GM23338 (cell line): ENCODE measurements at regions not wholly inside any gene's neighbourhood (a gene's known extent, or its start where the extent isn't known, plus 50 kb on each side); places are given as distances from the start of the nearest gene placed in this dataset.

ENCODE experiments used
- CREB1 ChIP-seq: fragments of 250-450 bp; sonication (Bioruptor Pico); IDR thresholded peaks from 2 replicates; pipeline ENCODE4 v1.5.0; 2020; ENCODE audit warnings: low read depth, mild to moderate bottlenecking, moderate library complexity
- EZH2 ChIP-seq: fragments of 200-600 bp; sonication (generic); IDR thresholded peaks from one replicate; pipeline ENCODE4 v1.8.0; 2017; ENCODE audit warnings: antibody characterized with exemption, mild to moderate bottlenecking, low read depth; ENCODE audit not compliant: unreplicated experiment
- EZH2phosphoT487 ChIP-seq: fragments of 200-600 bp; sonication (generic); IDR thresholded peaks from one replicate; pipeline ENCODE4 v1.8.1; 2018; ENCODE audit warnings: antibody characterized with exemption; ENCODE audit not compliant: unreplicated experiment
- JUNB ChIP-seq: IDR thresholded peaks from one replicate; pipeline ENCODE4 v1.6.1; 2016; ENCODE audit warnings: antibody characterized with exemption; ENCODE audit not compliant: unreplicated experiment
- NANOG ChIP-seq: IDR thresholded peaks from 2 replicates; pipeline ENCODE4 v1.6.1; 2016; ENCODE audit warnings: antibody characterized with exemption, borderline replicate concordance
- POLR2AphosphoS5 ChIP-seq: IDR thresholded peaks from 2 replicates; pipeline ENCODE4 v1.6.1; 2016; ENCODE audit warnings: antibody characterized with exemption, low read depth
- STAT1 ChIP-seq: IDR thresholded peaks from one replicate; pipeline ENCODE4 v1.6.1; 2016; ENCODE audit warnings: antibody characterized with exemption; ENCODE audit not compliant: unreplicated experiment
- ZNF114 ChIP-seq: fragments of 250-450 bp; sonication (Bioruptor Pico); IDR thresholded peaks from 2 replicates; pipeline ENCODE4 v1.5.0; 2020; ENCODE audit warnings: mild to moderate bottlenecking, moderate library complexity
- ZNF331 ChIP-seq: fragments of 250-450 bp; sonication (Bioruptor Pico); IDR thresholded peaks from 2 replicates; pipeline ENCODE4 v1.5.0; 2020; ENCODE audit warnings: low read depth, mild to moderate bottlenecking, moderate library complexity
- TF ChIP-seq, protein P1 (sequence below), 2 experiments: fragments of 200-600 bp in 1 of 2; sonication (generic) in 1 of 2; conservative IDR thresholded peaks; 2 replicates each; pipeline versions ENCODE4 v1.5.1 to v1.6.1; 2016 to 2017; ENCODE audit warnings: antibody characterized with exemption in 2 of 2, low read depth in 2 of 2, mild to moderate bottlenecking in 2 of 2, moderate library complexity in 1 of 2
- TF ChIP-seq, protein P2 (sequence below): IDR thresholded peaks from one replicate; pipeline ENCODE4 v1.6.1; 2018; ENCODE audit warnings: antibody characterized with exemption; ENCODE audit not compliant: unreplicated experiment
- TF ChIP-seq, protein P3 (sequence below): fragments of 250-450 bp; sonication (Bioruptor Pico); IDR thresholded peaks from 2 replicates; pipeline ENCODE4 v1.5.0; 2020; ENCODE audit warnings: mild to moderate bottlenecking, moderate library complexity
- TF ChIP-seq, protein P4 (sequence below): IDR thresholded peaks from 2 replicates; pipeline ENCODE4 v1.6.1; 2016; ENCODE audit warnings: antibody characterized with exemption

DNA sequence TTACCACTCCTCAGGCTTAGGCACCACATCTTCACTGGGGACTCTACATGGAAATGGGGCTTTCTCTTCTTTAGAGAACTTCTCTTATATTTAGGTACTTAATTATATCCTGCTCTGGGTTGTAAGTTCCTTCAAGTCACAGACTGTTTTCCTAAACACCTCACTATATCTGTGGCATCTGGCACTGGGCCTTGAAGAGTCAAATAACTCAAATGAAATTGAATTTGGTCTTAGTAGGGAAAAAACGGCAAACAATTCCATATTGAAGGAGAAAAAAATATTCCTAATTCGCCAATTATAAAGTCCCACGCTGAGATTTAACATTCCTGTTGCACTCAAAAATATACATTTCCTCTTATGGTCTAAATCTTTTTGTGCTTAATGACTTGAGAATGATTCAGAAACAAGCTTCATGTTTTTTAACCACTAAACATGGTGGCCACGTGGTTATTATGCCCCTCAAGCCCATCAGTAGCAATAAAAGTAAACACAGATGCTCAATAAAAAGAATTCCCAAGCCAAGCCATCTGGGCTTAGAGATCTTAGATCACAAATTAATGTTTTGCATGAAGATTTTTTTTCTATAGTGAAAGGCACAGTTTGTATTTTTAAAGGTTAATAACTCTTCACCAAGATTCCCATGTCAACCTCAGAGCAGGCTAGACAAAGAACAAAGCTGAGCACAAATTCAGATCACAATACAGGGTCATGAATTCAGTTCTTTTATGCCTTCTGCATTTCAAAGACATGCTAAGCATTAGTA is 105.5 kb upstream of the SYT4 start:
- TF ChIP-seq, protein P1, sequence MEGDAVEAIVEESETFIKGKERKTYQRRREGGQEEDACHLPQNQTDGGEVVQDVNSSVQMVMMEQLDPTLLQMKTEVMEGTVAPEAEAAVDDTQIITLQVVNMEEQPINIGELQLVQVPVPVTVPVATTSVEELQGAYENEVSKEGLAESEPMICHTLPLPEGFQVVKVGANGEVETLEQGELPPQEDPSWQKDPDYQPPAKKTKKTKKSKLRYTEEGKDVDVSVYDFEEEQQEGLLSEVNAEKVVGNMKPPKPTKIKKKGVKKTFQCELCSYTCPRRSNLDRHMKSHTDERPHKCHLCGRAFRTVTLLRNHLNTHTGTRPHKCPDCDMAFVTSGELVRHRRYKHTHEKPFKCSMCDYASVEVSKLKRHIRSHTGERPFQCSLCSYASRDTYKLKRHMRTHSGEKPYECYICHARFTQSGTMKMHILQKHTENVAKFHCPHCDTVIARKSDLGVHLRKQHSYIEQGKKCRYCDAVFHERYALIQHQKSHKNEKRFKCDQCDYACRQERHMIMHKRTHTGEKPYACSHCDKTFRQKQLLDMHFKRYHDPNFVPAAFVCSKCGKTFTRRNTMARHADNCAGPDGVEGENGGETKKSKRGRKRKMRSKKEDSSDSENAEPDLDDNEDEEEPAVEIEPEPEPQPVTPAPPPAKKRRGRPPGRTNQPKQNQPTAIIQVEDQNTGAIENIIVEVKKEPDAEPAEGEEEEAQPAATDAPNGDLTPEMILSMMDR (conservative IDR thresholded peaks at IDR 0.05; ENCODE audit: low read depth in 2 of 2) = no peak
- TF ChIP-seq EZH2 (no peak), POLR2AphosphoS5 (no peak), EZH2phosphoT487 (no peak), NANOG (no peak), CREB1 (CRISPR knock-in tag) (no peak), STAT1 (no peak), ZNF114 (CRISPR knock-in tag) (no peak), JUNB (no peak), ZNF331 (CRISPR knock-in tag) (no peak)
- TF ChIP-seq, protein P2, sequence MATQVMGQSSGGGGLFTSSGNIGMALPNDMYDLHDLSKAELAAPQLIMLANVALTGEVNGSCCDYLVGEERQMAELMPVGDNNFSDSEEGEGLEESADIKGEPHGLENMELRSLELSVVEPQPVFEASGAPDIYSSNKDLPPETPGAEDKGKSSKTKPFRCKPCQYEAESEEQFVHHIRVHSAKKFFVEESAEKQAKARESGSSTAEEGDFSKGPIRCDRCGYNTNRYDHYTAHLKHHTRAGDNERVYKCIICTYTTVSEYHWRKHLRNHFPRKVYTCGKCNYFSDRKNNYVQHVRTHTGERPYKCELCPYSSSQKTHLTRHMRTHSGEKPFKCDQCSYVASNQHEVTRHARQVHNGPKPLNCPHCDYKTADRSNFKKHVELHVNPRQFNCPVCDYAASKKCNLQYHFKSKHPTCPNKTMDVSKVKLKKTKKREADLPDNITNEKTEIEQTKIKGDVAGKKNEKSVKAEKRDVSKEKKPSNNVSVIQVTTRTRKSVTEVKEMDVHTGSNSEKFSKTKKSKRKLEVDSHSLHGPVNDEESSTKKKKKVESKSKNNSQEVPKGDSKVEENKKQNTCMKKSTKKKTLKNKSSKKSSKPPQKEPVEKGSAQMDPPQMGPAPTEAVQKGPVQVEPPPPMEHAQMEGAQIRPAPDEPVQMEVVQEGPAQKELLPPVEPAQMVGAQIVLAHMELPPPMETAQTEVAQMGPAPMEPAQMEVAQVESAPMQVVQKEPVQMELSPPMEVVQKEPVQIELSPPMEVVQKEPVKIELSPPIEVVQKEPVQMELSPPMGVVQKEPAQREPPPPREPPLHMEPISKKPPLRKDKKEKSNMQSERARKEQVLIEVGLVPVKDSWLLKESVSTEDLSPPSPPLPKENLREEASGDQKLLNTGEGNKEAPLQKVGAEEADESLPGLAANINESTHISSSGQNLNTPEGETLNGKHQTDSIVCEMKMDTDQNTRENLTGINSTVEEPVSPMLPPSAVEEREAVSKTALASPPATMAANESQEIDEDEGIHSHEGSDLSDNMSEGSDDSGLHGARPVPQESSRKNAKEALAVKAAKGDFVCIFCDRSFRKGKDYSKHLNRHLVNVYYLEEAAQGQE = no peak
- TF ChIP-seq, protein P3, sequence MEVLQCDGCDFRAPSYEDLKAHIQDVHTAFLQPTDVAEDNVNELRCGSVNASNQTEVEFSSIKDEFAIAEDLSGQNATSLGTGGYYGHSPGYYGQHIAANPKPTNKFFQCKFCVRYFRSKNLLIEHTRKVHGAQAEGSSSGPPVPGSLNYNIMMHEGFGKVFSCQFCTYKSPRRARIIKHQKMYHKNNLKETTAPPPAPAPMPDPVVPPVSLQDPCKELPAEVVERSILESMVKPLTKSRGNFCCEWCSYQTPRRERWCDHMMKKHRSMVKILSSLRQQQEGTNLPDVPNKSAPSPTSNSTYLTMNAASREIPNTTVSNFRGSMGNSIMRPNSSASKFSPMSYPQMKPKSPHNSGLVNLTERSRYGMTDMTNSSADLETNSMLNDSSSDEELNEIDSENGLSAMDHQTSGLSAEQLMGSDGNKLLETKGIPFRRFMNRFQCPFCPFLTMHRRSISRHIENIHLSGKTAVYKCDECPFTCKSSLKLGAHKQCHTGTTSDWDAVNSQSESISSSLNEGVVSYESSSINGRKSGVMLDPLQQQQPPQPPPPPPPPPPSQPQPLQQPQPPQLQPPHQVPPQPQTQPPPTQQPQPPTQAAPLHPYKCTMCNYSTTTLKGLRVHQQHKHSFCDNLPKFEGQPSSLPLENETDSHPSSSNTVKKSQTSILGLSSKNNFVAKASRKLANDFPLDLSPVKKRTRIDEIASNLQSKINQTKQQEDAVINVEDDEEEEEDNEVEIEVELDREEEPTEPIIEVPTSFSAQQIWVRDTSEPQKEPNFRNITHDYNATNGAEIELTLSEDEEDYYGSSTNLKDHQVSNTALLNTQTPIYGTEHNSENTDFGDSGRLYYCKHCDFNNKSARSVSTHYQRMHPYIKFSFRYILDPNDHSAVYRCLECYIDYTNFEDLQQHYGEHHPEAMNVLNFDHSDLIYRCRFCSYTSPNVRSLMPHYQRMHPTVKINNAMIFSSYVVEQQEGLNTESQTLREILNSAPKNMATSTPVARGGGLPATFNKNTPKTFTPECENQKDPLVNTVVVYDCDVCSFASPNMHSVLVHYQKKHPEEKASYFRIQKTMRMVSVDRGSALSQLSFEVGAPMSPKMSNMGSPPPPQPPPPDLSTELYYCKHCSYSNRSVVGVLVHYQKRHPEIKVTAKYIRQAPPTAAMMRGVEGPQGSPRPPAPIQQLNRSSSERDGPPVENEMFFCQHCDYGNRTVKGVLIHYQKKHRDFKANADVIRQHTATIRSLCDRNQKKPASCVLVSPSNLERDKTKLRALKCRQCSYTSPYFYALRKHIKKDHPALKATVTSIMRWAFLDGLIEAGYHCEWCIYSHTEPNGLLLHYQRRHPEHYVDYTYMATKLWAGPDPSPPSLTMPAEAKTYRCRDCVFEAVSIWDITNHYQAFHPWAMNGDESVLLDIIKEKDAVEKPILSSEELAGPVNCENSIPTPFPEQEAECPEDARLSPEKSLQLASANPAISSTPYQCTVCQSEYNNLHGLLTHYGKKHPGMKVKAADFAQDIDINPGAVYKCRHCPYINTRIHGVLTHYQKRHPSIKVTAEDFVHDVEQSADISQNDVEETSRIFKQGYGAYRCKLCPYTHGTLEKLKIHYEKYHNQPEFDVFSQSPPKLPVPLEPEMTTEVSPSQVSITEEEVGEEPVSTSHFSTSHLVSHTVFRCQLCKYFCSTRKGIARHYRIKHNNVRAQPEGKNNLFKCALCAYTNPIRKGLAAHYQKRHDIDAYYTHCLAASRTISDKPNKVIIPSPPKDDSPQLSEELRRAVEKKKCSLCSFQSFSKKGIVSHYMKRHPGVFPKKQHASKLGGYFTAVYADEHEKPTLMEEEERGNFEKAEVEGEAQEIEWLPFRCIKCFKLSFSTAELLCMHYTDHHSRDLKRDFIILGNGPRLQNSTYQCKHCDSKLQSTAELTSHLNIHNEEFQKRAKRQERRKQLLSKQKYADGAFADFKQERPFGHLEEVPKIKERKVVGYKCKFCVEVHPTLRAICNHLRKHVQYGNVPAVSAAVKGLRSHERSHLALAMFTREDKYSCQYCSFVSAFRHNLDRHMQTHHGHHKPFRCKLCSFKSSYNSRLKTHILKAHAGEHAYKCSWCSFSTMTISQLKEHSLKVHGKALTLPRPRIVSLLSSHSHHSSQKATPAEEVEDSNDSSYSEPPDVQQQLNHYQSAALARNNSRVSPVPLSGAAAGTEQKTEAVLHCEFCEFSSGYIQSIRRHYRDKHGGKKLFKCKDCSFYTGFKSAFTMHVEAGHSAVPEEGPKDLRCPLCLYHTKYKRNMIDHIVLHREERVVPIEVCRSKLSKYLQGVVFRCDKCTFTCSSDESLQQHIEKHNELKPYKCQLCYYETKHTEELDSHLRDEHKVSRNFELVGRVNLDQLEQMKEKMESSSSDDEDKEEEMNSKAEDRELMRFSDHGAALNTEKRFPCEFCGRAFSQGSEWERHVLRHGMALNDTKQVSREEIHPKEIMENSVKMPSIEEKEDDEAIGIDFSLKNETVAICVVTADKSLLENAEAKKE (CRISPR knock-in tag) = no peak
- TF ChIP-seq, protein P4, sequence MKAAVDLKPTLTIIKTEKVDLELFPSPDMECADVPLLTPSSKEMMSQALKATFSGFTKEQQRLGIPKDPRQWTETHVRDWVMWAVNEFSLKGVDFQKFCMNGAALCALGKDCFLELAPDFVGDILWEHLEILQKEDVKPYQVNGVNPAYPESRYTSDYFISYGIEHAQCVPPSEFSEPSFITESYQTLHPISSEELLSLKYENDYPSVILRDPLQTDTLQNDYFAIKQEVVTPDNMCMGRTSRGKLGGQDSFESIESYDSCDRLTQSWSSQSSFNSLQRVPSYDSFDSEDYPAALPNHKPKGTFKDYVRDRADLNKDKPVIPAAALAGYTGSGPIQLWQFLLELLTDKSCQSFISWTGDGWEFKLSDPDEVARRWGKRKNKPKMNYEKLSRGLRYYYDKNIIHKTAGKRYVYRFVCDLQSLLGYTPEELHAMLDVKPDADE = no peak
